Fibroblast of gingiva (primary cell): ENCODE measurements at regions not wholly inside any gene's neighbourhood (a gene's known extent, or its start where the extent isn't known, plus 50 kb on each side); places are given as distances from the start of the nearest gene placed in this dataset.
A peak's percentile ranks its signal among the peaks of the same experiment; 100 is the strongest.
"Not testable (repeated sequence)": the region's sequence is repeated elsewhere in the genome, so short reads cannot be mapped to it uniquely, and the experiment has no call there.

Experiments used
- DNase-seq: peaks from one replicate; pipeline ENCODE4 v3.0.0-alpha.2; 2011; ENCODE audit warnings: low read depth

- DNase-seq, result peak; percentile 60
Measured at GRCh38 chr12:46518729-46519128, 146.2 kb upstream of the SLC38A2 start.

DNA sequence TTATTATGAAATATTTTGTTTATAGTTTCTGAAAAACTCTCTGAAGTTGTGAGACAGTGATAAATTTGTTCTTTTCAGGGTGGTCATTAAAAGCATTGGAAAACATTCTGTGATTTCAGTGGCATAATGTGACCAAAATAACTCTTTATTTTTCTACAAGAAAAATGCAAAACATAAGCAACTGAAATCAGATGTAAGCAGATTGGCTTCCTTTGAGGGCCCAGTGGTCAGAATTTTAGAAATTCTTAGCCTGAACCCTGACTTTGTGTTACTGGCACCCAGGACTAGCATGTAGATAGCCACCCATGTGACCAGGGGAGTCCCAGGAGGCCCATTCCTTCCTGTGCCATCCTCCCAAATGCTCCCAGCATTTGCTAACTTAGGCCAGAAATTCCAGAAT is 145.6 kb upstream of the SLC38A2 start:
- DNase-seq, result peak; percentile 76

- no peak for DNase-seq
Measured at GRCh38 chr12:46517579-46517962, 145.0 kb upstream of the SLC38A2 start.

DNA sequence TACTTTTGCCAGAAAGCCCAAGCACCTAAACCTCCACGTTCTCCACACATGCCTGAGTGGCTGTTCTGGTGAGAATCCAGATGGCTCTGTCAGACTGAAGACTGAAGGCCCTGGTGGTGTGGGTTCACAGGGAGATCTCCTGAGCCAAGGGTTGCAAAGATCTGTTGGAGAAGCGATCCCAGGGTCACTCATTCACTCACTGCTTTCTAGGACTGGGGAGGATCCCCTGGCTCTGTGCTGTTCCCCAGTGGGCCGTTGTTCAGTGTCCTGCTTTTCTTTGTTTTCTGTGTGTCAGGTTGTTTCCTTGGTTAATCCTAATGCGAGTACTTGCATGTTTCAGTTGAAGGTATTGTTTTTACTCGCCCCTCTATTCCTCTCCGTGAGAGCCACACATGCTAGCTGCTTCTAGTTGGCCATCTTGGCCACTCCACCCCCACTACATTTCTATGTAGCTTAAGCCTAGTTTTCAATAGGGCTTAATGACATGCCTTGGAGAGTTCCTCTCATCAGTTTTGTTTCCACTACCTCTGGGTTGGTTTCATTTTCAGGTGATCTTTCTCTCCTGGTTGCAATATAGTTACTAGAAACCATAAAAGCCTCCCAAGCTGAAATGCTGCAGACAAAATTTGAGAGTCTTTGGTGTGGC is 144.5 kb upstream of the SLC38A2 start:
- DNase-seq, result no peak

DNA sequence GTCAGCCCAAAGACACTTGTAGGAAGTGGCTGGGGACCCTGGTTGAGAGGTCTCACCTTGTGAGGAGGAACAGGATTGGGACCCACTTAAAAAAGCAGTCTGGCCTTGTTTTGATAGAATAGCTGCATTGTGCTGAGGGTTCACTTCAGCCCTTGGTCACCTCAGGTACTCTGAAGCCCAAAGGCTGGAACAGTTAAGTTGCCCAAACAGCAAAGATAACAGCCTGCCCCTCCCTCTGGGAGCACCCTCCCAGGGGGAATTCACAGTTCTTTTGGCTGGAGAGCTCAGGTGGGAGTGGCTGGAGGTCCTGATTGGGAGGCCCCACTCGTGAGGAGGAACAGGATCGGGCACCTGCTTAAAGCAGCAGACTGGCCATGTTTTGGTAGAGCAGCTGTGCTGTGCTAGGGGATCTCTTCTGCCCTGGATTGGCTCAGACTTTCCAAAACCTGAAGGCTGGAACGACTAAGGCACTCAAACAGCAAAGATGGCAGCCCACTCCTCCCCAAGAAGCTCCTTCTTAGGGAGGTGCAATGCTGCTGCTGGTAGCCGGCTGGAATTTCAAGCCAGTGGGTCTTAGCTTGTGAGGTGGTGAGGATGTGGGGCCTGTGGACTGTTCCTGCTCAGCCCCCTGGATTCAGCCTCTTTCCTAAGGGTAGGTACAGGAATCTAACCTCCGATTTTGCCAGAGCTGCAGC is 143.8 kb upstream of the SLC38A2 start:
- DNase-seq, result no peak

- DNase-seq, result no peak
Measured at GRCh38 chr12:46515829-46516228, 143.3 kb upstream of the SLC38A2 start.

DNA sequence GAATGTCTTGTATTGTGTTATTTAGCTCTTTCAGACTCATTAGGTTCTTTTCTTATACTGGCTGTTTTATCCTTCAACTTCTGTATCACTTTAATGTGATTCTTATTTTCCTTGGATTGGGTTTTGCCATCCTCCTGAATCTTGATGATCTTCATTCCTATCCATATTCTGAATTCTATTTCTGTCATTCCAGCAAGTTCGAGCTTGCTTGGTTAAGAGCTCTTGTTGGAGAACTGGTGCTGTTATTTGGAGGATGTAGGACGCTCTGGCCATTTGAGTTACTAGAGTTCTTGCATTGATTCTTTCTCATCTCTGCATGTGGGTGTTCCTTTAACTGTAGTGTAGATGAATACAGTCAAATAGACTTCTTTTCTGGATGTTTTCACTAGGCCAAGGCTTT is 142.3 kb upstream of the SLC38A2 start:
- DNase-seq, result no peak

GRCh38 chr12:46510257-46510656 is 137.7 kb upstream of the SLC38A2 start:
- not testable (repeated sequence) for DNase-seq

DNA sequence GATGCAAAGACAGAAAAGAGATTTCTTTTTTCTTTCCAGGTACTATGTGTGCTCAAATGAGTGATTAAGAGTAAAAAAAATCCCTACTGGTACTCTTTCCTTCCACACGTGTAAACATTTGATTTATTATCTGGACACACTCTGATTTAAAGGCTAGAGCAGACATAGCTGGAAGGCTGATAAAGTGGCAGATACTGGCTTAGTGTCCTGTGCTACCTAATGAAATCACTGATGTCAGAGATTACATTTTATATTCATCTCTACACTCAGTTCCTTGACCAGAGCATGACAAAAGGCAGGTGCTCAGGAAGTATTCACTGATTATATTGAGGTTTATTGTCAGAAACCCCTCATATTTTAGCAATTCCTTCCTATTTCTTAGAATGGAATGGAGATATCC is 136.6 kb upstream of the SLC38A2 start:
- DNase-seq, result no peak

DNA sequence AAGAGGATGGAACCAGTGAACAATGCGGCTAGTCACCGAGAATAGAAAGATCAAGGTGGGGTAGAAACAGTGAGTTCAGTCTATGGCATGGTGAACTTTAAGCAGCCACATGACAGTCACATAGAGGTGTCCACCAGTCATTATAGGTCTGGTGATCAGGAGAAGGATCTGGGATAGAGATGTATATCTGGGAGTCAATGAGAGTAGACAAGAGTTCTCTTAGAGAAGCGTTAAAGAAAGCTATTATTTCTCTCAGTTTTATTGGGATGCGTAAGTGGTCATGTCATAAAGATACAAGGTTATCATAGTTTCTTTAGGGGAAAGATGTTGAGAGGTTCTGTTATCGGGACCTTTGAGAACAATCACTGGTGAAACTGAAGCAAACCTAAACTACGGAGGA is 136.1 kb upstream of the SLC38A2 start:
- no peak for DNase-seq

- DNase-seq, result no peak
Measured at GRCh38 chr12:46507766-46508165, 135.2 kb upstream of the SLC38A2 start.

DNA sequence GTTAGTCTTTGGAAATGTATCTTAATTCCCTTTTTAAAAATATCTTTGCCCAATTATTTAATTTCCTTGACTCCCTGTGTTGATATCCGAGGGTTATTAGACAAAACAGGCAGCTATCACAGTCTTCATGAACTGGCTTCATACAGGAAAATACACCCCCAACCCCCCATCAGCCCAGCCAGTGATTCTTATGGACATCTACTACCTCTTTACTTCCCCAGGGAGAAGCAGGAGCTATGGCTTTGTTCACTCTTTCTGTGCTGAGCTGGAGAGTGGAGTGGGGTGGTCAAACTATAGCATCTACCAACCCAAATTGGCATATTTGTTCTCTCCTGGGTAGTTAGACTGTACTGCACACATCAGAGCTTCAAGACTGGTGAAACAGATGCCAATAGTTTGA is 134.4 kb upstream of the SLC38A2 start:
- DNase-seq, result no peak

DNA sequence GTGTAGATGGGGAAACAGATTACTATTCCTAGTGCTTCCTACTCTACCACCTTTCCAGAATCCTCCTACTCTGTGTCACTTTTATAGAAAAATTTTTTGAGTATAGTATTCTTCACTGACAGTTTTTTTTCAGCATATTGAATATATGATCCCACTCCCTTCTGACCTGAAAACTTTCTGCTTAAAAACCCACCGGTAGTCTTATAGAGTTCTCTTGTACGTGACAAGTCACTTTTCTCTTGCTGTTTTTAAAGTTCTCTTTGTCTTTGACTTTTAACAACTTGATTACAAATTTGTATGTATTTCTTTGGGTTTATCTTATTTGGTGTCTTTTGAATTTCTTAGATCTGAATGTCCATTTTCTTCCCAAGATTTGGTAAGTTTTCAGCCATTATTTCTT is 133.6 kb upstream of the SLC38A2 start:
- DNase-seq, result no peak

GRCh38 chr12:46504494-46504893 is 131.9 kb upstream of the SLC38A2 start:
- no peak for DNase-seq

GRCh38 chr12:46503637-46504175 is 131.1 kb upstream of the SLC38A2 start:
- no peak for DNase-seq

- DNase-seq, result no peak
Measured at GRCh38 chr12:46500673-46501072, 128.1 kb upstream of the SLC38A2 start.

DNA sequence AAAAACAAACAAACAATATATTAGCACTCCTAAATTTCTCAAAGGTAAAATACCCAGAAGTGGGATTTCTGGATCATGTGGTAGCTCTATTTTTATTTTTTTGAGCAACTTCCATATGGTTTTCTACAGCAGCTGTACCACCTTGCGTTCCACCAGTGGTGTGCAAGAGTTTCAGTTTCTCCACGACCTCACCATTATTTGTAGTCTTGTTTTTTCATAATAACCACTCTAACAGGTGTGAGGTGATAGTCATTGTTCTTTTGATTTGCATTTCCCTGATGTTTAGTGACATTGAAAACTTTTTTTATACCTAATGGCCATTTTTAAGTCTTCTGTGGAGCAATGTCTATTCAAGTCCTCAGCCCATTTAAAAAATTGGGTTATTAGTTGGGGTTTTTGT is 127.3 kb upstream of the SLC38A2 start:
- no peak for DNase-seq

DNA sequence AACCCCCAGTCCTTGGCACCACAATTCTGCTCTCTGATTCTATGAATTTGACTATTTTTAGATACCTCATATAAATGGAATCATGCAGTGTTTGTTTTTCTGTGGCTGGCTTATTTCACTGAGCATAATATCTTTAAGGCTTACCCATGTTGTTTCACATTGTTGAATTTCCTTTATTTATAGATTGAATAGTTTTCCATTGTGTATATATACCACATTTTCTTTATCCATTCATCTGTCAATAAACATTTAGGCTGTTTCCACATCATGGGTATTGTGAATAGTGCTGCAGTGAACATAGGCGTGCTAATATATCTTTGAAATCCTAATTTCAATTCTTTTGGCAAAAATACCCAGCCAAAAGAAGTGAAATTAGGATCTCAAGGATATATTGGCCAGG is 126.7 kb upstream of the SLC38A2 start:
- DNase-seq, result no peak

DNA sequence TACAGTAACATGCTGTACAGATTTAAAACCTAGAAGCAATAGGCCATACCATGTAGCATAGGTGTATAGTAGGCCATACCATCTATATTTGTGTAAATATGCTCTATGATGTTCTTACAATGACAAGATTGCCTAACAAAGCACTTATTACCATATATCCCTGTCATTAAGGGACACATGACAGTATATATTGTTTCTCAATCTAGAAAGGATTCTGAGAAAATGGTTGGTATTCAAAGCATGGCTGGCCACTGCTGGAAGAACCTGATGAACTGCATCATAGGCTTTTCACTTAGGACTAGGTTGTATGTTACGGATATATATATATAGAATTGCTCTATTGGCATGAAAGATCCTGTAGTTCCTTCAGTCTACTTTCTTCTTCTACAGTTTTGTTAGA is 125.2 kb upstream of the SLC38A2 start:
- no peak for DNase-seq

GRCh38 chr12:46494424-46494823 is 121.9 kb upstream of the SLC38A2 start:
- peak; percentile 67 for DNase-seq

- peak; percentile 70 for DNase-seq
Measured at GRCh38 chr12:46493834-46494181, 121.2 kb upstream of the SLC38A2 start.

DNA sequence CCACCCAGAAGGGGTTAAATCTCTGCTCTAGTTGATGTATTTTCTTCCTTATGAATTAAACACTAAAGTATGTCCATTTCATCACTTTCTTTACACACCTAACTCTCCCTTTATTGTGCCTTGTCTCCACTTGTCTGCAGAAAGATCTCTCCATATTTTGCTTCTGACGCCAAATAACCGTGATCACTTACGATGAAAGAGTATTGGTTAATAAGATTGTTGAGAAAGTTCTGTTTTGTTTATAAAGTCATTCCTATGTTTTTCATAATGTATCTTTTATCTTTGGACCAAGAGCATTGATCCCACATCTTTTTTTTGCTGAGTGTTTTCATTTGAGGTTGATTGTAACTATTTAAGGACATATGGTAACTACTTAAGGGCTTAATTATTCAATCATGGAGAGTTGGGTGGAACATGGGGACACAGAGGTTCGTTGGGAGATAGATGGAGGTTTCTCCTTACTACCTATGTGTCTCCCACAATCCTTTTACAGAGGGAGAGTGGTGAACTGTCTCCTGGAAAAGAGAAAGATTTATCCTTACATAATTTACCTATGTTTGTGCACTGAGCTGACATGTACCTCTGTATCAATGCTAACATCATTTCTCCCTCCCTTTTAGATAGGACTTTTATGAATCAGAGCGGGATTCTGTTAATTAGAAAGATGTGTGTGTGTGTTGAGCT is 120.7 kb upstream of the SLC38A2 start:
- DNase-seq, result no peak

DNA sequence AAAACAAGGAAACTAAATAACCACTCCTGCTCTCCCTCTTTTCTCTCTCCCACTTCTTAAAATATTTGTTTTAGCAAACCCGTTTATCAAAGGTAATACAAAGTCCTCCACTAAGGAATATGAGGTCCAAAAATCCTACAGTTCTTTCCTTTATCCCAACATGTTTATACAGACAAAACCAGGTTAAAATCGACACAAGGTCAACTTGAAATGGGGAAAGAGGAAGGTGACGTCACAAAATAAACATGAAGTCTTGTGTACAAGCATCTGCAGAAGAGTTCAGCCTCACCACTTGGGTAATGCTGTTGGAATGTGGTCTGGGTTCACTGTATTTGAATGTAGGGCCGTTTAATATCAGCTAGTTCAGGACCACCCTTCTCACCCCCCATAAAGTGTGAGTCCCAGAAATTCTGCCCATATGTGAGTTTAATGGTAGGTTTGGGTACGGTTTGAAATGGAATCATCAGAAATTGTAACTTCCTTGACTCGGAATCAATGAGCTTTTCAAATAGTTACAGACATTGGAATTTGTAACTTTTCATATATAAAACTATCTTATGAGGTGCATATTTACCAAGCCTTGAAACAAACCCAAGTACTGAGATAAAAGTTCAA is 120.0 kb upstream of the SLC38A2 start:
- DNase-seq, result peak; percentile 82
